Panc1 (cell line): ENCODE measurements at regions not wholly inside any gene's neighbourhood (a gene's known extent, or its start where the extent isn't known, plus 50 kb on each side); places are given as distances from the start of the nearest gene placed in this dataset.

ENCODE experiments used
- POLR2AphosphoS5 ChIP-seq: IDR thresholded peaks from 2 replicates; pipeline ENCODE4 v1.6.1; 2012; ENCODE audit warnings: mild to moderate bottlenecking, low read depth, low read length, moderate library complexity
- SIN3A ChIP-seq: IDR thresholded peaks from 2 replicates; pipeline ENCODE4 v1.6.1; 2012; ENCODE audit warnings: low read depth, mild to moderate bottlenecking, low read length, moderate library complexity, borderline replicate concordance; ENCODE audit not compliant: insufficient read depth
- TCF7L2 ChIP-seq: IDR thresholded peaks from 2 replicates; pipeline ENCODE4 v1.6.1; 2011; ENCODE audit warnings: mild to moderate bottlenecking, low read depth, low read length, inconsistent platforms
- TF ChIP-seq, protein P1 (sequence below): fragments of 450-650 bp; IDR thresholded peaks from 2 replicates; pipeline ENCODE4 v1.5.1; 2017; ENCODE audit warnings: mild to moderate bottlenecking
- TF ChIP-seq, protein P2 (sequence below), 2 experiments: IDR thresholded peaks; 2 replicates each; pipeline ENCODE4 v1.6.1; 2011 to 2012; ENCODE audit warnings: low read depth in 2 of 2, control low read depth in 1 of 2, low read length in 1 of 2, mild to moderate bottlenecking in 1 of 2, moderate library complexity in 1 of 2; ENCODE audit not compliant: insufficient read depth in 1 of 2

DNA sequence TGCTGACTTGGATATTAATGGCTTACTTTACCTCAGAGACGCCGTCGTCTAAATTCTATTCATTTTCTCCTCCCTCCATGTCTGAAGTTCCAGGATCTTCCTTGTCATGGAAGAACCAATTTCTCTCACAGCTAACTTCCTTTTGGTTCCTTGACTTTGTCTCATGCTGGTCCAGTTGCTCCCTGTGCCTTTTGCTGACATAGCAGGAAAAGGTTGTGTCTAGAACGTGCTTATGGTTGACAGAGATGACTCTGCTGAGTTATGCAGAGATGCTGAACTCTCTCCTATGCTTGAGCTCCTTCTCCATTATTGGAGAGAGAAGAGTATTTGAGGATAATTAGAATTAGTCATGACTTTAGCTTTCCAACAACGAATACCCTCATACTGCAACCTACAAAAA is 1338.9 kb downstream of the MAT2B start:
- TF ChIP-seq, protein P1, sequence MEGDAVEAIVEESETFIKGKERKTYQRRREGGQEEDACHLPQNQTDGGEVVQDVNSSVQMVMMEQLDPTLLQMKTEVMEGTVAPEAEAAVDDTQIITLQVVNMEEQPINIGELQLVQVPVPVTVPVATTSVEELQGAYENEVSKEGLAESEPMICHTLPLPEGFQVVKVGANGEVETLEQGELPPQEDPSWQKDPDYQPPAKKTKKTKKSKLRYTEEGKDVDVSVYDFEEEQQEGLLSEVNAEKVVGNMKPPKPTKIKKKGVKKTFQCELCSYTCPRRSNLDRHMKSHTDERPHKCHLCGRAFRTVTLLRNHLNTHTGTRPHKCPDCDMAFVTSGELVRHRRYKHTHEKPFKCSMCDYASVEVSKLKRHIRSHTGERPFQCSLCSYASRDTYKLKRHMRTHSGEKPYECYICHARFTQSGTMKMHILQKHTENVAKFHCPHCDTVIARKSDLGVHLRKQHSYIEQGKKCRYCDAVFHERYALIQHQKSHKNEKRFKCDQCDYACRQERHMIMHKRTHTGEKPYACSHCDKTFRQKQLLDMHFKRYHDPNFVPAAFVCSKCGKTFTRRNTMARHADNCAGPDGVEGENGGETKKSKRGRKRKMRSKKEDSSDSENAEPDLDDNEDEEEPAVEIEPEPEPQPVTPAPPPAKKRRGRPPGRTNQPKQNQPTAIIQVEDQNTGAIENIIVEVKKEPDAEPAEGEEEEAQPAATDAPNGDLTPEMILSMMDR: no peak
- TF ChIP-seq POLR2AphosphoS5: no peak
- TF ChIP-seq, protein P2, sequence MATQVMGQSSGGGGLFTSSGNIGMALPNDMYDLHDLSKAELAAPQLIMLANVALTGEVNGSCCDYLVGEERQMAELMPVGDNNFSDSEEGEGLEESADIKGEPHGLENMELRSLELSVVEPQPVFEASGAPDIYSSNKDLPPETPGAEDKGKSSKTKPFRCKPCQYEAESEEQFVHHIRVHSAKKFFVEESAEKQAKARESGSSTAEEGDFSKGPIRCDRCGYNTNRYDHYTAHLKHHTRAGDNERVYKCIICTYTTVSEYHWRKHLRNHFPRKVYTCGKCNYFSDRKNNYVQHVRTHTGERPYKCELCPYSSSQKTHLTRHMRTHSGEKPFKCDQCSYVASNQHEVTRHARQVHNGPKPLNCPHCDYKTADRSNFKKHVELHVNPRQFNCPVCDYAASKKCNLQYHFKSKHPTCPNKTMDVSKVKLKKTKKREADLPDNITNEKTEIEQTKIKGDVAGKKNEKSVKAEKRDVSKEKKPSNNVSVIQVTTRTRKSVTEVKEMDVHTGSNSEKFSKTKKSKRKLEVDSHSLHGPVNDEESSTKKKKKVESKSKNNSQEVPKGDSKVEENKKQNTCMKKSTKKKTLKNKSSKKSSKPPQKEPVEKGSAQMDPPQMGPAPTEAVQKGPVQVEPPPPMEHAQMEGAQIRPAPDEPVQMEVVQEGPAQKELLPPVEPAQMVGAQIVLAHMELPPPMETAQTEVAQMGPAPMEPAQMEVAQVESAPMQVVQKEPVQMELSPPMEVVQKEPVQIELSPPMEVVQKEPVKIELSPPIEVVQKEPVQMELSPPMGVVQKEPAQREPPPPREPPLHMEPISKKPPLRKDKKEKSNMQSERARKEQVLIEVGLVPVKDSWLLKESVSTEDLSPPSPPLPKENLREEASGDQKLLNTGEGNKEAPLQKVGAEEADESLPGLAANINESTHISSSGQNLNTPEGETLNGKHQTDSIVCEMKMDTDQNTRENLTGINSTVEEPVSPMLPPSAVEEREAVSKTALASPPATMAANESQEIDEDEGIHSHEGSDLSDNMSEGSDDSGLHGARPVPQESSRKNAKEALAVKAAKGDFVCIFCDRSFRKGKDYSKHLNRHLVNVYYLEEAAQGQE (IDR thresholded peaks at IDR 0.05; ENCODE audit: insufficient read depth in 1 of 2, low read depth in 2 of 2, low read length in 1 of 2): no peak
- TF ChIP-seq SIN3A: no peak
- TF ChIP-seq TCF7L2: no peak
